Subcutaneous abdominal adipose tissue (tissue), 5 donors: ENCODE measurements at regions not wholly inside any gene's neighbourhood (a gene's known extent, or its start where the extent isn't known, plus 50 kb on each side); places are given as distances from the start of the nearest gene placed in this dataset.

ENCODE experiments used
- H3K27ac ChIP-seq: one replicate; pipeline ENCODE4 v1.7.0; 2013; ENCODE audit warnings: low read depth, mild to moderate bottlenecking, inconsistent platforms, low read length, moderate library complexity
- H3K27me3 ChIP-seq, 5 donors: one replicate each; pipeline ENCODE4 v1.7.0; 2013; ENCODE audit warnings: low read length in 5 of 5, inconsistent platforms in 1 of 5; ENCODE audit not compliant: control insufficient read depth in 5 of 5, insufficient read depth in 4 of 5
- H3K36me3 ChIP-seq, 5 donors: one replicate each; pipeline ENCODE4 v1.7.0; 2013; ENCODE audit warnings: low read length in 5 of 5; ENCODE audit not compliant: control insufficient read depth in 5 of 5, insufficient read depth in 5 of 5
- H3K4me1 ChIP-seq, 5 donors: one replicate each; pipeline ENCODE4 v1.7.0; 2013; ENCODE audit warnings: low read length in 5 of 5, mild to moderate bottlenecking in 3 of 5, moderate library complexity in 1 of 5; ENCODE audit not compliant: control insufficient read depth in 5 of 5, insufficient read depth in 5 of 5
- H3K4me3 ChIP-seq, 5 donors: one replicate each; pipeline ENCODE4 v1.7.0; 2013; ENCODE audit warnings: low read length in 5 of 5, low read depth in 1 of 5
- H3K9ac ChIP-seq, 5 donors: one replicate each; pipeline ENCODE4 v1.7.0; 2013; ENCODE audit warnings: low read length in 5 of 5, mild to moderate bottlenecking in 4 of 5, moderate library complexity in 3 of 5
- H3K9me3 ChIP-seq, 5 donors: one replicate each; pipeline ENCODE4 v1.7.0; 2013; ENCODE audit warnings: low read length in 5 of 5; ENCODE audit not compliant: control insufficient read depth in 5 of 5
- donor health status: healthy.
- donor health status: healthy.
- donor health status: healthy.
- donor health status: healthy.
- donor health status: healthy.

DNA sequence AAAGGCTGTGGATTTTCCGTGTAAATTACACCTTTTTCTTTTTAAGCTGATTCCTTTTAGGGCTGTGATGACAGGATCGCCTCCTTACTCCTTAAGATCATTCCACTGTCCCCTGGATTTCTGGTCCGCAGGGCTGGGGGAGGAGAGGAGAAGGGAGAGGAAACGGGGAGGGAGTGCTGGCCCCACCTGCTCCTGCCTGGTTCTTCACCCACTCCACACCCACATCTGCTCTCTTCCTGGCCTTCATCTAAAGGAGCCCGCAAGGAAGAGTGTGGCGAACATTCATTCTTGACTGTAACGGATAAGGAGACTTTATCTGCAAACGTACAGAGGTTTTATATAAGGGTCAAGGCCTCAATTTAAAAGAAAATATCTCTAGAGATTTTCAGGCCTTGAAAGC lies 242.0 kb downstream of the RHOU start:
- Histone ChIP-seq H3K9me3 (no peaks in the 10 kb centered on the region), H3K9ac (no peak overlapping the region), H3K4me1 (peaks cover 11 to 21% (median 13%) of the 10 kb centered on the region in 5 donors), H3K27me3 (no peaks in the 10 kb centered on the region), H3K27ac (no peak overlapping the region), H3K36me3 (no peaks in the 10 kb centered on the region), H3K4me3 (no peak overlapping the region)

DNA sequence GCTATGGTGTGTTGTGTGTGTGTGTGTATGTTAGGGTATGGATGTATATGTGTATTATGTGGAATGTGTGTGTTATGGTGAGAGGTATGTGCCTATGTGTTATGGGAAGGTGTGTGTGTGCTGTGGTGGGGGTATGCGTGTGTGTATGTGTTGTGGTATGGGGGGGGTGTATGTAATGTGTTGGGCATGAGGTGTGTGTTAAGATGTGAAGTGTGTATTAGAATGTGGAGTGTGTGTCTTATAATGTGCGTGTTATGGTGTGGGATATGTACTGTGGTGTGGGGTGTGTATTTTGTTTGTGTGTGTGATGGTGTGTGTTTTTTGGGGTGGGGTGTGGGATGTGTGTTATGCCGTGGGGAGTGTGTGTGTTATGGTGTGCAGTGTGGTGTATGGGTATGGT lies 242.5 kb downstream of the RHOU start:
- Histone ChIP-seq H3K27me3 (no peaks in the 10 kb centered on the region), H3K4me3 (no peak overlapping the region), H3K36me3 (no peaks in the 10 kb centered on the region), H3K9me3 (no peaks in the 10 kb centered on the region), H3K27ac (no peak overlapping the region), H3K4me1 (peaks cover 11 to 21% (median 13%) of the 10 kb centered on the region in 5 donors), H3K9ac (no peak overlapping the region)

DNA sequence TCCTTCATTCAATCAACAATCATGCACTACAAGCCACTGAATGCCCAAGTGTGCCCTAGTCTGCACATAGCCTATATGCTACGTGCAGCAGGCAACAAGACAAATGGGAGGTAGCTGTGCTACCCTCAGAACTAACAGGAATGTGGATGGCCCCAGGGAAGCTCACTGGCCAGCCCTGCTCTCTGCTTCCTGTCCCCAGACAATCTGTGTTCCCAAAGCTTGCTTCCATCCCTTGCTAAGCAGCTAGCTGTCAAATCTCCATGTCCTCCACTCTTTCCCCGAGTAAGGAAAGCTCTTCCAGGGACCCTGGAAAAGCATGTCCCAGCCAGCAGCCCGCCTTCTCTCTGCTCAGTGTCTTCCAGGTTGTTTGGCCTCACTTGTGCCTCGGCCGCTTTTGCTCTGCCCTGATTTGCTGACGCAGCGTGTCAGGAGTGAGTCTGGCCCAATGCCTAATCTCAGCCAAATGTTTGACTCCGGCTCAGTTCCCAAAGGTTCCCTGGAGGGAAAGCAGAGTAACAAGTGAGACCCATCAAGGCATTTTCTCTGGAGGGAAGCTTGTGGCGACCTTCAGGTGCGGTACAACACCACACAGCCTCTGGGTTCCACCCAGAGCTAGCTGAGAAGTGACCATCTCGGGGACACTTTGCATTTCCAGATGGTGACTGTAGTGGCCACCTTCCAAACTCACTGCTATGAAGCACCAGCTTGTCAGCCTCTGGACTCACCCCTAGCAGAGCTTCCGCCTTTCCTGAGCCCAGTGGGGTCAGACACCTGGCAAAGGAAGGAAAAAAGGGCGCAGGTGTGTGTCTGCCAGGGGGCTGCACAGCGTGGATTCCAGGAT lies 243.4 kb downstream of the RHOU start:
- H3K27me3 ChIP-seq = no peaks in the 10 kb centered on the region
- no peak overlapping the region for H3K9ac ChIP-seq

DNA sequence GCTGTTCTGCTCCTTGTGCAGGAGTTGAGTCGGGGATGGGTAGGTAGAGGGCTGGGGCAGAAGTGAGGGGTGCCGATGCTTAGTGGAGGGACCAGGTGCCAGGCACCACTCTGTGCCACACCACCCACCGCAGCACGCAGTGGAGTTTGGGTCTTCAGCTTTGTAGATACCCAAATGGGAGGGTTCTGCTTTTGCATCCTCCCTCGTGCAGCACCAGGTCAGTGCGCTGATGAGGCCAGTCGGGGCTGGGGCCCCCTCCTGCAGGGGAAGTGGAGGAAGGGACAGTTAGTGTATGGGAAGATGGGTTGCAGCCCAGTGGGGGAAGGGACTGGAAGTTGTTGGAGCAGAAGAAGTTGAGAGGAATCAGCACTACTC lies 244.0 kb downstream of the RHOU start:
- H3K27me3 ChIP-seq = no peaks in the 10 kb centered on the region
- H3K9me3 ChIP-seq = no peaks in the 10 kb centered on the region
- no peak overlapping the region for H3K9ac ChIP-seq
- no peaks in the 10 kb centered on the region for H3K36me3 ChIP-seq
- H3K4me1 ChIP-seq = peaks cover 12 to 32% (median 17%) of the 10 kb centered on the region in 5 donors
- H3K27ac ChIP-seq = no peak overlapping the region
- peak overlapping the region in 1 of 5 donors; percentile 23 for H3K4me3 ChIP-seq

More for the DNA sequence above, 243.4 kb downstream of the RHOU start:
- H3K27ac ChIP-seq = no peak overlapping the region
- no peaks in the 10 kb centered on the region for H3K36me3 ChIP-seq
- peaks cover 12 to 30% (median 17%) of the 10 kb centered on the region in 5 donors for H3K4me1 ChIP-seq
- no peaks in the 10 kb centered on the region for H3K9me3 ChIP-seq
- peak overlapping the region in 2 of 5 donors; percentile 15 to 23 for H3K4me3 ChIP-seq

DNA sequence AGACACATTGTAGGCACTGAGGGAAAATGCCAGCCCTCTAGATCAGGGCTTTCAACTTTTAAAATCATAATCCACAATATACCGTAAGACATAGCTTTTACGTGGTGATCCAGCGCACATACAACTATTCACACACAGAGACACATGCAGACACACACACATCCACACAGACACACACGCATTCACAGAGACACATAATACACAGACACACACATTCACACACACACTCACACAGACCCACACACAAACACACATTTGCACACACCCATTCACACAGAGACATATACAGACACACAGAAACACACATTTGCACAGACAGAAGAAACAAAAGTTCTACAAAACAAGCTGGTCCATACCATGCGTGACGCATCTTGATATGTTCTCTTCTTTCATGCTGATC lies 244.5 kb downstream of the RHOU start:
- Histone ChIP-seq H3K27me3 (no peaks in the 10 kb centered on the region), H3K4me3 (no peak overlapping the region), H3K36me3 (no peaks in the 10 kb centered on the region), H3K9ac (no peak overlapping the region), H3K9me3 (no peaks in the 10 kb centered on the region), H3K4me1 (peaks cover 10 to 32% (median 17%) of the 10 kb centered on the region in 5 donors), H3K27ac (no peak overlapping the region)

DNA sequence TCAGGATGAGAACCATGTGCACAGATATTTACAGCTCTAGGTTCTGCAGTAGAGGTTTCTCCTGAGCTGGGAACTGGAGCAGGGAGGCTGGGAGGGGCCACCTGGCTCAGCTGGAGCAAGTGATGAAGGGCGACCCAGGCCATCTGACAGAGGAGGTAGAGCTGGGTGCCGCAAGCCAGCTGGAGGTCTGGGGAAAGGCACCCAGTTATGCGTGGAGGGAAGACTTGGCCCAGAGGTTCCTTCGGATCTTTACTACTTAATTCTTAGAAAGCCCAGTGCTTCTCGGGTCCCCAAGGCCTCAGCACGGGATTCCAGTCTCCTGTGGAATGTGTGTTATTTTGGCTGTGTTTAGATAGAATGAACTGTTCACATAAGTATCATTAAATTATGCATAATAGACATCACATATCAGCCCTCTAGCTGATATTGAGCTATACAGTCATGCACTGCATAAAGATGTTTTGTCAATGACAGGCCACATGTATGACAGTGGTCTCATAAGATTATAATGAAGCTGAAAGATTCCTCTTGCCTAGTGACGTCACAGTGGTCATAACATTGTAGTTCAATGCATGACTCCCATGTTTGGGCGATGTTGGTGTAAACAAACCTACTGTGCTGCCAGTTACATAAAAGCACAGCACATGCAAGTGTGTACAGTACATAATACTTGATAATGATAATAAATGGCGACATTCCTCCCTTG lies 245.1 kb downstream of the RHOU start:
- Histone ChIP-seq H3K36me3 (no peaks in the 10 kb centered on the region), H3K9me3 (no peaks in the 10 kb centered on the region)

DNA sequence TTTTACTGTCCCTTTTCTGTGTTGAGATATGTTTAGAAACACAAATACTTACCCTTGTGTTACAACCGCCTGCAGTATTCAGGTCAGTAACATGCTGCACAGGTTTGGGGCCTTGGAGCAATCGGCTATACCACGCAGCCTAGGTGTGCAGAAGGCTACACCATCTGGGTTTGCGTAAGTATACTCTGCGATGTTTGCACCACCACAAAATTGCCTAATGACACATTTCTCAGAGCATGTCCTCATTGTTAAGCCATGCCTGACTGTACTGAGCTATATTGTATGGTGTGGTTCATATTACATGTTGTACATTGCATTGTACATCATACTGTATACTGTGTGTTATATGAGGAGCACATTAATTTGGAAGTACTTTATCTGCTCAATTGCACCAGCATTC lies 247.4 kb downstream of the RHOU start:
- H3K27ac ChIP-seq = no peak overlapping the region
- H3K9ac ChIP-seq = no peak overlapping the region
- H3K27me3 ChIP-seq = no peaks in the 10 kb centered on the region
- H3K36me3 ChIP-seq = no peaks in the 10 kb centered on the region
- H3K4me3 ChIP-seq = no peak overlapping the region
- H3K4me1 ChIP-seq = peaks cover 10 to 47% (median 30%) of the 10 kb centered on the region in 5 donors
- no peaks in the 10 kb centered on the region for H3K9me3 ChIP-seq

More for the DNA sequence above, 245.1 kb downstream of the RHOU start:
- no peak overlapping the region for H3K9ac ChIP-seq
- H3K4me3 ChIP-seq = no peak overlapping the region
- H3K4me1 ChIP-seq = peaks cover 10 to 34% (median 17%) of the 10 kb centered on the region in 5 donors
- H3K27me3 ChIP-seq = no peaks in the 10 kb centered on the region
- no peak overlapping the region for H3K27ac ChIP-seq

DNA sequence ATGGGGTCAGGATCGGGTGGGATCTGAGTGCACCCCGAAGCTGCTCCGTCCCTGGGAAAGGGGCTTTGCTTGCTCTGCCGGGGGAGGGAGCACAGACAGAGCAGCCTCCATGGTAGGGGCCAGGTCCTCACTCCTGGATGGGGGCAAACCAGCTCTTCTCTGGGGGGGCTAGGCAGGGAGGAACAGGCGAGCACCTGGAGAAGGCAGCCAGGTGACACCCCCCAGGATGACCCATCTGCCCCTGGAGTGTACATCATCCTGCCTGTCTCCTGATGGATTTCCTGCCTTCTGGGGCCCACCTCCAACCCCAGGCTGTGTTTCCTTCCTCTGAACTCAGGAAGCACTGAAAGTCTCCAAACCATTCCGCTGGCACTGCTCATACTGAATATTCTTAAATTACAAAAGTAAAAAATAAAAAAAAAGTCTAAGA lies 248.0 kb downstream of the RHOU start:
- Histone ChIP-seq H3K27me3 (no peaks in the 10 kb centered on the region), H3K9me3 (no peaks in the 10 kb centered on the region), H3K4me1 (peaks cover 10 to 50% (median 32%) of the 10 kb centered on the region in 5 donors), H3K27ac (no peak overlapping the region), H3K4me3 (no peak overlapping the region), H3K9ac (no peak overlapping the region), H3K36me3 (no peaks in the 10 kb centered on the region)

DNA sequence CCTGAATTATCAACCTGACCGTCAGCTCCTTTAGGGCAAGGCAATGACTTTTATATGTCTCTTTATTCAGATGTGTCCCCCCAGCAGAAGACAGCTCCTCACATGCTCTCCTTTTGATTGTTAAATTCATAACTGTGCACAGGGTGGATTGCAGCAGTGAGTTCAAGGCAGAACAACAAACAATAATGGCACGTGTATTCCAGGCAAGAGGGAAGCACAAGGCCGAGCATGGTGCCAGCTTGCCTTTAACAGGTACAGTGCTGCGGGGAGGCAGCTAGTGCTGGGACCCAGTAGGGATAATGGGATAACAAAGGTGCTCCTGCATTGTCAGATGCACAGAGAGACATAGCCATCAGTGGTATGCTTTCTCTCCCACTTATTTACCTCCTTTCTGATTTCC lies 248.4 kb downstream of the RHOU start:
- Histone ChIP-seq H3K27ac (no peak overlapping the region), H3K36me3 (no peaks in the 10 kb centered on the region), H3K4me3 (no peak overlapping the region), H3K9ac (no peak overlapping the region), H3K9me3 (no peaks in the 10 kb centered on the region), H3K4me1 (peaks cover 7 to 48% (median 29%) of the 10 kb centered on the region in 5 donors), H3K27me3 (no peaks in the 10 kb centered on the region)

DNA sequence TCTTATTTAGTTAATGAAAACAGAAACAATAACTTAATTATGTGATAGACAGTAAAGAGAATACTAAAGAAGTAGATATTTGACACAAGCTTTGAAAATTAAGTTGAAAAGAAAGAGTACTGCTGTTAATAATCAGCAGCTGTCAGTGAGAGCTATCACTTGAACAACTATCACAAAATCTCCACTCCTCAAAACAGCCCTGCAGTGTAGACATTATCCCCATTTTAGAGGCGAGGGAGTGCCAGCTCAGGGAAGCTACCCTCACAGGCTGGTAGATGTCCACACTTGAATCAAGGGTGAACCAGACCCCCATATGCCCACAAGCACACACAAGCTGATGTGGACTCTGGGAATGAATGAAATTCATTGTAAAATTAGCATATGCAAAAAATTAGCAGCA lies 248.8 kb downstream of the RHOU start:
- no peaks in the 10 kb centered on the region for H3K36me3 ChIP-seq
- H3K27me3 ChIP-seq = no peaks in the 10 kb centered on the region
- no peak overlapping the region for H3K9ac ChIP-seq
- no peak overlapping the region for H3K4me3 ChIP-seq
- no peak overlapping the region for H3K27ac ChIP-seq
- peaks cover 3 to 48% (median 29%) of the 10 kb centered on the region in 5 donors for H3K4me1 ChIP-seq
- no peaks in the 10 kb centered on the region for H3K9me3 ChIP-seq
